ENCODE measurements at regions not wholly inside any gene's neighbourhood (a gene's known extent, or its start where the extent isn't known, plus 50 kb on each side); places are given as distances from the start of the nearest gene placed in this dataset.

DNA sequence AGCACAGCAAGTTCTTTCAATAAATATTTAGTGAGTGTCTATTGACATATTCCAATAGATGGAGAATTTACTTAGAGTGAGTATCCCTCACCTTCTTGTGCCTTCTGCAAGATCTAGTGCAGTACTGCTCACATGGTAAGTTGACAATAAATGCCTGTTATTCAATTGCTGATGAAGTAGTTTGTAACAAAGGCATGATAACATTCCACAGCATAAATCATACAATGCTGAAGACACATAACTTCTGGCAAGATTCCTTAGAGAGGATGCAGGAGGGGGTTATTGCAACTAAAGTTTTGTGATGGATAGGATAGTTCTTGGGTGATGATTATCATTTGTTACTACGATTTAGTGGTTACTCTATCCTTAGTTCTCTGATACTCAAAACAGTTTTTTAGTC lies 112.2 kb upstream of the RBMS3 start:
- Histone ChIP-seq H3F3A (ENCODE audit: insufficient read depth, low read length) (no peaks in the 10 kb centered on the region), H3K27ac (ENCODE audit: low read length) (no peak overlapping the region), H4K20me1 (ENCODE audit: insufficient read depth, low read length) (no peaks in the 10 kb centered on the region), H3K27me3 (replicated peaks; ENCODE audit: insufficient read depth, low read length) (no peaks in the 10 kb centered on the region), H3K4me3 (ENCODE audit: low read length) (no peak overlapping the region), H3K79me2 (ENCODE audit: low read length) (no peaks in the 10 kb centered on the region), H3K9ac (ENCODE audit: low read length) (no peak overlapping the region), H3K9me2 (replicated peaks; ENCODE audit: insufficient read depth, low read length) (no peaks in the 10 kb centered on the region), H3K4me1 (ENCODE audit: low read length) (no peaks in the 10 kb centered on the region), H2AFZ (ENCODE audit: low read length) (no peak overlapping the region), H3K36me3 (replicated peaks; ENCODE audit: insufficient read depth, low read length) (no peaks in the 10 kb centered on the region), H3K9me3 (replicated peaks; ENCODE audit: insufficient read depth, low read length) (no peaks in the 10 kb centered on the region), H3K4me2 (ENCODE audit: low read depth, low read length) (no peak overlapping the region)
- TF ChIP-seq EZH2phosphoT487 (IDR thresholded peaks at IDR 0.05; ENCODE audit: low read length) (no peak), CTCF (IDR thresholded peaks at IDR 0.05; ENCODE audit: low read length) (no peak)
- DNase-seq: no peak

DNA sequence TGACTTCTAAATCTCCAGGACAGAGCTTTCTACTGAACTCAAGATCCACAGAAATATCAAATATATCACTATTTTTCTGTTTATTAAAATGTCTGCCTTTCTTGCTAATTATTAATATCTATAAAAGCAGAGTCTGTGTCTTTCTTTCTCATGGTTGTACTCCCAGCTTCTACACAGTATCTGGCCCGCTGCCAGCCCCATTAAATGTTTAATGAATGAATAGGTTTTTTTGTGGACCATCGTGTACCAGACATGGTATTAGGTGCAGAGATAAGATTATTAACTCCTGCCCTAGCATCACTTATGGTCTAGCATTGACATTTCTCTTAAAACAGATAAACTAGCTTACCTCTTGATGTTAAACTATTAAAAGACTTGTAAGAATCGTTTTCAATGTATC lies 111.4 kb upstream of the RBMS3 start:
- no peak for DNase-seq
- Histone ChIP-seq H3K9ac (ENCODE audit: low read length) (no peak overlapping the region), H3K9me3 (replicated peaks; ENCODE audit: insufficient read depth, low read length) (no peaks in the 10 kb centered on the region), H3K4me3 (ENCODE audit: low read length) (no peak overlapping the region), H3K4me2 (ENCODE audit: low read depth, low read length) (no peak overlapping the region), H3F3A (ENCODE audit: insufficient read depth, low read length) (no peaks in the 10 kb centered on the region), H3K9me2 (replicated peaks; ENCODE audit: insufficient read depth, low read length) (no peaks in the 10 kb centered on the region), H3K79me2 (ENCODE audit: low read length) (no peaks in the 10 kb centered on the region), H3K27me3 (replicated peaks; ENCODE audit: insufficient read depth, low read length) (no peaks in the 10 kb centered on the region), H3K27ac (ENCODE audit: low read length) (no peak overlapping the region), H2AFZ (ENCODE audit: low read length) (no peak overlapping the region), H3K36me3 (replicated peaks; ENCODE audit: insufficient read depth, low read length) (no peaks in the 10 kb centered on the region), H4K20me1 (ENCODE audit: insufficient read depth, low read length) (no peaks in the 10 kb centered on the region), H3K4me1 (ENCODE audit: low read length) (no peaks in the 10 kb centered on the region)
- TF ChIP-seq EZH2 (optimal IDR thresholded peaks at IDR 0.05; ENCODE audit: low read depth, low read length): no peak
- no peak for TF ChIP-seq CTCF (IDR thresholded peaks at IDR 0.05; ENCODE audit: low read length)
- no peak for TF ChIP-seq EZH2phosphoT487 (IDR thresholded peaks at IDR 0.05; ENCODE audit: low read length)

GRCh38 chr3:29171043-29171990 lies 109.6 kb upstream of the RBMS3 start:
- Histone ChIP-seq H3K27me3 (replicated peaks; ENCODE audit: insufficient read depth, low read length) (no peaks in the 10 kb centered on the region), H3K27ac (ENCODE audit: low read length) (no peak overlapping the region), H3K4me2 (ENCODE audit: low read depth, low read length) (no peak overlapping the region), H3K4me1 (ENCODE audit: low read length) (no peaks in the 10 kb centered on the region), H3K9me2 (replicated peaks; ENCODE audit: insufficient read depth, low read length) (no peaks in the 10 kb centered on the region), H3K36me3 (replicated peaks; ENCODE audit: insufficient read depth, low read length) (no peaks in the 10 kb centered on the region), H2AFZ (ENCODE audit: low read length) (no peak overlapping the region), H4K20me1 (ENCODE audit: insufficient read depth, low read length) (no peaks in the 10 kb centered on the region), H3K9me3 (replicated peaks; ENCODE audit: insufficient read depth, low read length) (no peaks in the 10 kb centered on the region), H3K4me3 (ENCODE audit: low read length) (no peak overlapping the region), H3F3A (ENCODE audit: insufficient read depth, low read length) (no peaks in the 10 kb centered on the region), H3K9ac (ENCODE audit: low read length) (no peak overlapping the region), H3K79me2 (ENCODE audit: low read length) (no peaks in the 10 kb centered on the region)
- TF ChIP-seq EZH2phosphoT487 (IDR thresholded peaks at IDR 0.05; ENCODE audit: low read length) (no peak), EZH2 (optimal IDR thresholded peaks at IDR 0.05; ENCODE audit: low read depth, low read length) (no peak), CTCF (IDR thresholded peaks at IDR 0.05; ENCODE audit: low read length) (no peak)
- DNase-seq: peak; percentile 50

Data from MM.1S (cell line).